ENCODE measurements at regions not wholly inside any gene's neighbourhood (a gene's known extent, or its start where the extent isn't known, plus 50 kb on each side); places are given as distances from the start of the nearest gene placed in this dataset.
"Not testable (repeated sequence)": the region's sequence is repeated elsewhere in the genome, so short reads cannot be mapped to it uniquely, and the experiment has no call there.

- Histone ChIP-seq H3K27me3 (ENCODE audit: control insufficient read depth in 2 of 2, insufficient read depth in 2 of 2, low read length in 2 of 2) (no peaks in the 10 kb centered on the region), H3K4me1 (ENCODE audit: control insufficient read depth in 2 of 2, insufficient read depth in 2 of 2, low read length in 2 of 2) (peaks cover 10 to 26% of the 10 kb centered on the region in 2 donors), H3K27ac (ENCODE audit: low read depth in 2 of 2, low read length in 2 of 2) (peak overlapping the region; percentile 79), H3K4me3 (ENCODE audit: low read length in 2 of 2) (peak overlapping the region; percentile 13 to 55), H3K9me3 (ENCODE audit: control insufficient read depth in 2 of 2, low read length in 2 of 2) (no peaks in the 10 kb centered on the region), H3K9ac (ENCODE audit: low read depth in 1 of 2, low read length in 2 of 2) (no peak overlapping the region), H3K36me3 (ENCODE audit: control insufficient read depth in 2 of 2, insufficient read depth in 2 of 2, low read length in 2 of 2) (no peaks in the 10 kb centered on the region)
Measured at GRCh38 chr20:19047951-19048296, 164.5 kb upstream of the SLC24A3 start.

DNA sequence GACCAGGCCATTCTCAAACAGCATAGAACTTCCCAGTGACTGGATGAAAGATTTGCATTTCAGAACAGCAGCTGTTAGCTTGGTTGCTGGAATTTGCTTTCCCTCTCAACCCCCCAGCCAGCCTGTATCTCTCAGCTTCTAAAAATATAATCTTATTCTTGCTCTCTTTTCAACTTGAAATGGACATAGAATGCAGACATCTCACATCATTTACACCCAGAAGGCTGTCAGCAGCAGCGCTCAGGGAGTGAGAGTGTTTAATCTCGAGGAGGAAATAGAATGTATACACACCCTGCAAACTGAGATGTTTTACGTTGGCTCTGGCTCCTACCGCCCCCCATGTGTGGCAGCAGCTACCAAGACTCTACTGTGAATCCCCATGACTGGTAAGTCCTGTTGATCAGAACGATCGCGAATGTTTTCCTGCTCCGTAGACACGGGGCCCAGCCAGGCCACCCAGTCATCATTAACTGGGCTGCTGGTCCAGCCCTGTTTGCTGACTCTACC lies 163.4 kb upstream of the SLC24A3 start:
- H3K27me3 ChIP-seq (ENCODE audit: control insufficient read depth in 2 of 2, insufficient read depth in 2 of 2, low read length in 2 of 2): no peaks in the 10 kb centered on the region
- H3K4me1 ChIP-seq (ENCODE audit: control insufficient read depth in 2 of 2, insufficient read depth in 2 of 2, low read length in 2 of 2): peaks cover 10 to 26% of the 10 kb centered on the region in 2 donors
- H3K4me3 ChIP-seq (ENCODE audit: low read length in 2 of 2): no peak overlapping the region
- H3K9me3 ChIP-seq (ENCODE audit: control insufficient read depth in 2 of 2, low read length in 2 of 2): no peaks in the 10 kb centered on the region
- peak overlapping the region in 1 of 2 donors; percentile 16 for H3K9ac ChIP-seq (ENCODE audit: low read depth in 1 of 2, low read length in 2 of 2)
- H3K27ac ChIP-seq (ENCODE audit: low read depth in 2 of 2, low read length in 2 of 2): peak overlapping the region in 1 of 2 donors; percentile 63
- no peaks in the 10 kb centered on the region for H3K36me3 ChIP-seq (ENCODE audit: control insufficient read depth in 2 of 2, insufficient read depth in 2 of 2, low read length in 2 of 2)

- Histone ChIP-seq H3K36me3 (ENCODE audit: control insufficient read depth in 2 of 2, insufficient read depth in 2 of 2, low read length in 2 of 2) (no peaks in the 10 kb centered on the region), H3K27ac (ENCODE audit: low read depth in 2 of 2, low read length in 2 of 2) (no peak overlapping the region), H3K4me1 (ENCODE audit: control insufficient read depth in 2 of 2, insufficient read depth in 2 of 2, low read length in 2 of 2) (peaks cover 10 to 26% of the 10 kb centered on the region in 2 donors), H3K27me3 (ENCODE audit: control insufficient read depth in 2 of 2, insufficient read depth in 2 of 2, low read length in 2 of 2) (no peaks in the 10 kb centered on the region), H3K4me3 (ENCODE audit: low read length in 2 of 2) (no peak overlapping the region), H3K9ac (ENCODE audit: low read depth in 1 of 2, low read length in 2 of 2) (no peak overlapping the region), H3K9me3 (ENCODE audit: control insufficient read depth in 2 of 2, low read length in 2 of 2) (no peaks in the 10 kb centered on the region)
Measured at GRCh38 chr20:19049514-19049913, 162.9 kb upstream of the SLC24A3 start.

GRCh38 chr20:19056909-19057308 lies 155.5 kb upstream of the SLC24A3 start:
- H3K27me3 ChIP-seq (ENCODE audit: control insufficient read depth in 2 of 2, insufficient read depth in 2 of 2, low read length in 2 of 2): no peaks in the 10 kb centered on the region
- no peaks in the 10 kb centered on the region for H3K36me3 ChIP-seq (ENCODE audit: control insufficient read depth in 2 of 2, insufficient read depth in 2 of 2, low read length in 2 of 2)
- H3K9ac ChIP-seq (ENCODE audit: low read depth in 1 of 2, low read length in 2 of 2): no peak overlapping the region
- H3K4me1 ChIP-seq (ENCODE audit: control insufficient read depth in 2 of 2, insufficient read depth in 2 of 2, low read length in 2 of 2): no peaks in the 10 kb centered on the region
- H3K9me3 ChIP-seq (ENCODE audit: control insufficient read depth in 2 of 2, low read length in 2 of 2): no peaks in the 10 kb centered on the region
- no peak overlapping the region for H3K4me3 ChIP-seq (ENCODE audit: low read length in 2 of 2)
- H3K27ac ChIP-seq (ENCODE audit: low read depth in 2 of 2, low read length in 2 of 2): no peak overlapping the region

- not testable (repeated sequence) for H3K36me3 ChIP-seq (ENCODE audit: control insufficient read depth in 2 of 2, insufficient read depth in 2 of 2, low read length in 2 of 2); H3K9ac ChIP-seq (ENCODE audit: low read depth in 1 of 2, low read length in 2 of 2); H3K4me3 ChIP-seq (ENCODE audit: low read length in 2 of 2); H3K9me3 ChIP-seq (ENCODE audit: control insufficient read depth in 2 of 2, low read length in 2 of 2); H3K27ac ChIP-seq (ENCODE audit: low read depth in 2 of 2, low read length in 2 of 2); H3K4me1 ChIP-seq (ENCODE audit: control insufficient read depth in 2 of 2, insufficient read depth in 2 of 2, low read length in 2 of 2); H3K27me3 ChIP-seq (ENCODE audit: control insufficient read depth in 2 of 2, insufficient read depth in 2 of 2, low read length in 2 of 2)
Measured at GRCh38 chr20:19064788-19065187, 147.7 kb upstream of the SLC24A3 start.

- Histone ChIP-seq H3K4me1 (ENCODE audit: control insufficient read depth in 2 of 2, insufficient read depth in 2 of 2, low read length in 2 of 2) (no peaks in the 10 kb centered on the region), H3K4me3 (ENCODE audit: low read length in 2 of 2) (no peak overlapping the region), H3K27ac (ENCODE audit: low read depth in 2 of 2, low read length in 2 of 2) (no peak overlapping the region), H3K9ac (ENCODE audit: low read depth in 1 of 2, low read length in 2 of 2) (no peak overlapping the region), H3K36me3 (ENCODE audit: control insufficient read depth in 2 of 2, insufficient read depth in 2 of 2, low read length in 2 of 2) (no peaks in the 10 kb centered on the region), H3K9me3 (ENCODE audit: control insufficient read depth in 2 of 2, low read length in 2 of 2) (peaks cover 0 to 2% of the 10 kb centered on the region in 2 donors), H3K27me3 (ENCODE audit: control insufficient read depth in 2 of 2, insufficient read depth in 2 of 2, low read length in 2 of 2) (no peaks in the 10 kb centered on the region)
Measured at GRCh38 chr20:19067986-19068385, 144.5 kb upstream of the SLC24A3 start.

DNA sequence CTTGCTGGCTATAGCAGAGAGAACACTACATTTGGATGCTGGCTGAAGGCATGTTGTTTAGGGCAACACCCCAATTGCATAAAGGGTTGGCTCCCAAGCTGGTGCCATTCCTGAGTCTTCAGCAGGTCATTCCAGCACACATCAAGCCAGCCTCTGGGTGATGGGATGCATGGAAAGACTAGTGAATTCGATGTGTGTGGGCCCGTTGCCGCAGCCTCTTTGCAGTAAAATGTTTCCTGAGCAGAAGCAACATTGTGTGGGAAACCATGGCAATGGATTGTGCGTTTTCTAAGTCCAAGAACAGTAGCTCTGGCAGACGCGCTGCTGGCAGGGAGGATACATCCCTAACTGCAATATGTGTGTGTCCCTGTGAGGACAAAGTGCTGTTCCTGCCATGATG lies 142.4 kb upstream of the SLC24A3 start:
- Histone ChIP-seq H3K36me3 (ENCODE audit: control insufficient read depth in 2 of 2, insufficient read depth in 2 of 2, low read length in 2 of 2) (no peaks in the 10 kb centered on the region), H3K27ac (ENCODE audit: low read depth in 2 of 2, low read length in 2 of 2) (no peak overlapping the region), H3K9me3 (ENCODE audit: control insufficient read depth in 2 of 2, low read length in 2 of 2) (peaks cover 0 to 2% of the 10 kb centered on the region in 2 donors), H3K4me1 (ENCODE audit: control insufficient read depth in 2 of 2, insufficient read depth in 2 of 2, low read length in 2 of 2) (no peaks in the 10 kb centered on the region), H3K27me3 (ENCODE audit: control insufficient read depth in 2 of 2, insufficient read depth in 2 of 2, low read length in 2 of 2) (no peaks in the 10 kb centered on the region), H3K4me3 (ENCODE audit: low read length in 2 of 2) (no peak overlapping the region), H3K9ac (ENCODE audit: low read depth in 1 of 2, low read length in 2 of 2) (no peak overlapping the region)

GRCh38 chr20:19070681-19071445 lies 141.6 kb upstream of the SLC24A3 start:
- Histone ChIP-seq H3K9ac (ENCODE audit: low read depth in 1 of 2, low read length in 2 of 2) (no peak overlapping the region), H3K36me3 (ENCODE audit: control insufficient read depth in 2 of 2, insufficient read depth in 2 of 2, low read length in 2 of 2) (no peaks in the 10 kb centered on the region), H3K9me3 (ENCODE audit: control insufficient read depth in 2 of 2, low read length in 2 of 2) (no peaks in the 10 kb centered on the region), H3K27me3 (ENCODE audit: control insufficient read depth in 2 of 2, insufficient read depth in 2 of 2, low read length in 2 of 2) (no peaks in the 10 kb centered on the region), H3K27ac (ENCODE audit: low read depth in 2 of 2, low read length in 2 of 2) (no peak overlapping the region), H3K4me3 (ENCODE audit: low read length in 2 of 2) (no peak overlapping the region), H3K4me1 (ENCODE audit: control insufficient read depth in 2 of 2, insufficient read depth in 2 of 2, low read length in 2 of 2) (no peaks in the 10 kb centered on the region)

DNA sequence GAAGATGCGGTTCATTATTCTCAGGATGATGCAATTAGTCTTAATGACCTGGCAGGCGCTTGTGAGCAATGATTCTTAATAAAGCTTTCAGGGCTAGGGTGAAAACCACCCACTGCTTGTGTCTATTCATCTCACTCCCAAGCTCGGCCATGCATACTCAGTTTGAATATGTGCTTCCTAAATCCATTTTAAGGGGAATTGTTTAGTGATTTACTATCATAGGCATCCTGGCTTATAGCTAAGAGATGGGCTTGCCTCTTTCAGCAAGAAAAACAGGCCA lies 141.1 kb upstream of the SLC24A3 start:
- no peaks in the 10 kb centered on the region for H3K27me3 ChIP-seq (ENCODE audit: control insufficient read depth in 2 of 2, insufficient read depth in 2 of 2, low read length in 2 of 2)
- no peaks in the 10 kb centered on the region for H3K36me3 ChIP-seq (ENCODE audit: control insufficient read depth in 2 of 2, insufficient read depth in 2 of 2, low read length in 2 of 2)
- no peak overlapping the region for H3K9ac ChIP-seq (ENCODE audit: low read depth in 1 of 2, low read length in 2 of 2)
- H3K9me3 ChIP-seq (ENCODE audit: control insufficient read depth in 2 of 2, low read length in 2 of 2): no peaks in the 10 kb centered on the region
- no peaks in the 10 kb centered on the region for H3K4me1 ChIP-seq (ENCODE audit: control insufficient read depth in 2 of 2, insufficient read depth in 2 of 2, low read length in 2 of 2)
- H3K27ac ChIP-seq (ENCODE audit: low read depth in 2 of 2, low read length in 2 of 2): no peak overlapping the region
- no peak overlapping the region for H3K4me3 ChIP-seq (ENCODE audit: low read length in 2 of 2)

- Histone ChIP-seq H3K9me3 (ENCODE audit: control insufficient read depth in 2 of 2, low read length in 2 of 2) (no peaks in the 10 kb centered on the region), H3K27ac (ENCODE audit: low read depth in 2 of 2, low read length in 2 of 2) (no peak overlapping the region), H3K36me3 (ENCODE audit: control insufficient read depth in 2 of 2, insufficient read depth in 2 of 2, low read length in 2 of 2) (no peaks in the 10 kb centered on the region), H3K9ac (ENCODE audit: low read depth in 1 of 2, low read length in 2 of 2) (no peak overlapping the region), H3K4me1 (ENCODE audit: control insufficient read depth in 2 of 2, insufficient read depth in 2 of 2, low read length in 2 of 2) (no peaks in the 10 kb centered on the region), H3K4me3 (ENCODE audit: low read length in 2 of 2) (no peak overlapping the region), H3K27me3 (ENCODE audit: control insufficient read depth in 2 of 2, insufficient read depth in 2 of 2, low read length in 2 of 2) (no peaks in the 10 kb centered on the region)
Measured at GRCh38 chr20:19071902-19072498, 140.4 kb upstream of the SLC24A3 start.

All from mucosa of rectum (tissue), 2 donors.